ENCODE measurements at regions not wholly inside any gene's neighbourhood (a gene's known extent, or its start where the extent isn't known, plus 50 kb on each side); places are given as distances from the start of the nearest gene placed in this dataset.

DNA sequence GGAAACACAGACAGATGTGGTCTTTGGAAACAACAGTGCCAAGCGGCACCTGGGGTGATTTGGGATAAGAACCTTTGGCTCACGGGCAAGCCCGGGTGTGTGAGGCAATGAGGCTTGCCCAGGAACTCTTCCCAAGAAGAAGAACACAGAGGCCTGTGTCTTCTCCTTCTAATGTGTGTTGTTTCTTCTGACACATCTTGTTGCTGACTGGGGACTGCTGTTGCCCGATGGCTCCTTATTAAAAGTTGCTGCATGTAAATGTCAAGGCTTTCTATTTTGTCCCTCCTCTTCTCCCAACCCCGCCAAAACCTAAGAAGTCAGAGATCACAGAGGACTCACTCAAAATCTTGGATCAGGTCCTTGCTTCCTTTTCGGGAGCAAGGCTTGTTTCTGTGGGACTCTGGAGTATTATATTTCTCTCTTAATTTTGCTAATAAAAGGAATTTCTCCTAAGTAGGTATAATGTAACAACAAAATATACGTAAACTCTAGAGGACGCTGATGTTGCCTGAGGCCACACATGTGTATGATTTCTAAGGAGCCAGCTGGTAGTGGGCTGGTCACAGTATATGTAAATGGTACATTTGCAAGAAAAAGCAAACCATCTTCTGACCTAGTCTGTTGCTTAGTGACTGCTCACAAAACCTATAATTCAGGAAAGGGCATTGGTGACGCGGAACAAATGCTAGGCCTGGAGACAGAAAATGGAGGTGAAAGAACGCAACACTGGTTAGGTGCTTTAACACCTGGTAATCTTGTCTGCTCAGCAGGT is 232.5 kb downstream of the GADD45G start:
- no peak for DNase-seq (ENCODE audit: low spot score in 2 of 2, unreplicated experiment in 2 of 2)
- H3K27ac Mint-ChIP-seq: no peak overlapping the region
- peaks cover 4% of the 10 kb centered on the region for H3K9me3 Mint-ChIP-seq
- no peaks in the 10 kb centered on the region for H3K27me3 Mint-ChIP-seq (ENCODE audit: low read depth)
- TF ChIP-seq, protein P1, sequence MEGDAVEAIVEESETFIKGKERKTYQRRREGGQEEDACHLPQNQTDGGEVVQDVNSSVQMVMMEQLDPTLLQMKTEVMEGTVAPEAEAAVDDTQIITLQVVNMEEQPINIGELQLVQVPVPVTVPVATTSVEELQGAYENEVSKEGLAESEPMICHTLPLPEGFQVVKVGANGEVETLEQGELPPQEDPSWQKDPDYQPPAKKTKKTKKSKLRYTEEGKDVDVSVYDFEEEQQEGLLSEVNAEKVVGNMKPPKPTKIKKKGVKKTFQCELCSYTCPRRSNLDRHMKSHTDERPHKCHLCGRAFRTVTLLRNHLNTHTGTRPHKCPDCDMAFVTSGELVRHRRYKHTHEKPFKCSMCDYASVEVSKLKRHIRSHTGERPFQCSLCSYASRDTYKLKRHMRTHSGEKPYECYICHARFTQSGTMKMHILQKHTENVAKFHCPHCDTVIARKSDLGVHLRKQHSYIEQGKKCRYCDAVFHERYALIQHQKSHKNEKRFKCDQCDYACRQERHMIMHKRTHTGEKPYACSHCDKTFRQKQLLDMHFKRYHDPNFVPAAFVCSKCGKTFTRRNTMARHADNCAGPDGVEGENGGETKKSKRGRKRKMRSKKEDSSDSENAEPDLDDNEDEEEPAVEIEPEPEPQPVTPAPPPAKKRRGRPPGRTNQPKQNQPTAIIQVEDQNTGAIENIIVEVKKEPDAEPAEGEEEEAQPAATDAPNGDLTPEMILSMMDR (IDR thresholded peaks at IDR 0.05; ENCODE audit: unreplicated experiment): no peak
- H3K4me1 Mint-ChIP-seq: peaks cover 12% of the 10 kb centered on the region
- H3K36me3 Mint-ChIP-seq: no peaks in the 10 kb centered on the region
- H3K4me3 Mint-ChIP-seq: no peak overlapping the region

DNA sequence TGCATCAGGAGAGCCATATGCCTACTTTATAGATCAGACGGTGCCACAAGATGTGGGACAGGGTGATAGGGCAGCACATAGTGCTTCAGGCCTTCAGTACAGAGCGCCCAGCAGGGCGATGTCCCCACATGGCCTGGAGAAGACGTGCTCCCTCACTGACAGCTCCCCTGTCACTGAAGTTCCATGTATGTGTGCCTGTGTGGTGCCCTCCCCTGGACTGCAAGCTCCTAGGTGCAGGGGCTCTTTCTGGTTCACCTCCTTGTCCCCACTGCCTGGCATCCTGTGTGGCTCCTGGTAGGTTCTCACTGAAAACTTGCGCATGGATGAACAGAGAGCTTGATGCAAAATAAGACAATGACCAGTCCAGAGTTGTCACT is 233.1 kb downstream of the GADD45G start:
- no peak overlapping the region for H3K27ac Mint-ChIP-seq
- no peaks in the 10 kb centered on the region for H3K27me3 Mint-ChIP-seq (ENCODE audit: low read depth)
- peaks cover 12% of the 10 kb centered on the region for H3K4me1 Mint-ChIP-seq
- DNase-seq (ENCODE audit: low spot score in 2 of 2, unreplicated experiment in 2 of 2): no peak
- TF ChIP-seq, protein P1 (IDR thresholded peaks at IDR 0.05; ENCODE audit: unreplicated experiment): no peak
- no peak overlapping the region for H3K4me3 Mint-ChIP-seq
- H3K36me3 Mint-ChIP-seq: no peaks in the 10 kb centered on the region
- peaks cover 4% of the 10 kb centered on the region for H3K9me3 Mint-ChIP-seq

DNA sequence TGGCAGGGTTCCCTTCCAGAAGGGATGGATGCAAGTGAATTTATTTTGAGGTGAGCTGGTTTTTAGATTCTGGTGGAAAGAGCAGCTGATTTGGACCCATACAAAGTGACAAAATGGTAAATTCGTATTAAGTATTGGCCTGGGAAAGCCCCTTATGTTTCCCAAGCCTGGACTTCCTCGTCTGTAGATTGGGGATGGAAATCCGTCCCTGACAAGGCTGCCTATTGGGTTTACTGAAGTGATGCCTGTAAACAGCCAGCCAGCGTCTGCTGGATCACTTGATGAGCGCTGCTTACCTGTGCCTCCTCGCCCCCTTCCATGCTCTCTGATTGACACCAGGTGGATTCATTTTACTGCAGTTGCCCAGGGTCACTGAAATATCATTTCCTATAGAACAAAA is 233.8 kb downstream of the GADD45G start:
- H3K9me3 Mint-ChIP-seq: no peaks in the 10 kb centered on the region
- H3K4me3 Mint-ChIP-seq: no peak overlapping the region
- no peak for DNase-seq (ENCODE audit: low spot score in 2 of 2, unreplicated experiment in 2 of 2)
- no peaks in the 10 kb centered on the region for H3K36me3 Mint-ChIP-seq
- H3K27me3 Mint-ChIP-seq (ENCODE audit: low read depth): no peaks in the 10 kb centered on the region
- no peak overlapping the region for H3K27ac Mint-ChIP-seq
- TF ChIP-seq, protein P1 (IDR thresholded peaks at IDR 0.05; ENCODE audit: unreplicated experiment): no peak
- peaks cover 12% of the 10 kb centered on the region for H3K4me1 Mint-ChIP-seq

DNA sequence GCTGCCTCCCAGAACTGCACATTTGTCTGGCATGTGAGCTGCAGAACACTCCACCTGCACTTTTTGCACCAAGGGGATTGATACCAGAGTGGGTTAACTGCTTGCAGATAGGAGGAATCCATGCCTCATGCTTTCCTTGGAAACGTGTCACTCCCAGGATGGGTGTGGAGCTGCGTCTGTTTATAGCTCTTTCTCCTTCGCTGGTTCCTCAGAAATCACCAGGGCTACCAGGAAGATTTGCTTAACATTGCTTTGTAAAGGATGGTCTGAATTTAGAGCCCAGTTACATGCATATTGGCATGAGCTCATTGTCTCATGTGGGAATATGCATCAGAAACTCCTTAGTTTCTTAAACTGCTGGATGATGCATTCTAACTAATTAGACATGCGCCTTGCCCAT is 234.6 kb downstream of the GADD45G start:
- H3K27me3 Mint-ChIP-seq (ENCODE audit: low read depth): no peaks in the 10 kb centered on the region
- H3K4me3 Mint-ChIP-seq: no peak overlapping the region
- no peaks in the 10 kb centered on the region for H3K36me3 Mint-ChIP-seq
- no peak overlapping the region for H3K27ac Mint-ChIP-seq
- TF ChIP-seq, protein P1 (IDR thresholded peaks at IDR 0.05; ENCODE audit: unreplicated experiment): no peak
- DNase-seq (ENCODE audit: low spot score in 2 of 2, unreplicated experiment in 2 of 2): no peak
- H3K9me3 Mint-ChIP-seq: no peaks in the 10 kb centered on the region
- peaks cover 12% of the 10 kb centered on the region for H3K4me1 Mint-ChIP-seq

DNA sequence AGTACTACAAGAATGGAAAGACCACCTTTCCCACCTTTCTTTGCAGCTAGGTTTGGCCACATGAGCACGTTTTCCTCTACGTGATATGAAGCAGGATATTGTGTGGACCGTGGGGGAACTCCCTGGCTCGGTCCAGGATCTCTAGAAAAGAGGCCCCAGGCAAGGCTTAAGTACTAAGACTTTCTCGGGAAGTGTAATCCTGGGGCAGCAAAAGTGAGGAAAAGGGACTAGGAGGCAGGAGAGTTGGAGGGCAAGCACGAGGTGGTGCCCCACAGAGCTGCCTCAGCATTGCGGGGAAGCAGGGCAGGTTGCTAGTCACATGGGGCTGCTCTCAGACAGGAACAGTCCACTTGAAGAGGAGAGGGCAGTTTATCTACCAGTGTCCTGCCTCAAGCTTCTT is 235.1 kb downstream of the GADD45G start:
- Mint-ChIP-seq H3K4me3 (no peak overlapping the region), H3K27ac (no peak overlapping the region), H3K4me1 (peaks cover 12% of the 10 kb centered on the region), H3K36me3 (no peaks in the 10 kb centered on the region), H3K27me3 (ENCODE audit: low read depth) (no peaks in the 10 kb centered on the region), H3K9me3 (no peaks in the 10 kb centered on the region)
- DNase-seq (ENCODE audit: low spot score in 2 of 2, unreplicated experiment in 2 of 2): no peak
- TF ChIP-seq, protein P1 (IDR thresholded peaks at IDR 0.05; ENCODE audit: unreplicated experiment): no peak

Data from mesothelial cell of epicardium (in vitro differentiated cells).